Endothelial cell of umbilical vein (primary cell): ENCODE measurements at regions not wholly inside any gene's neighbourhood (a gene's known extent, or its start where the extent isn't known, plus 50 kb on each side); places are given as distances from the start of the nearest gene placed in this dataset.

Experiments
- BruUV-seq: library from RNA; stranded (reverse); fragments of 400-500 nt; replicated peaks from 2 replicates; lab custom pipeline; 2021; lab: Mats Ljungman, UMichigan
- CTCF ChIA-PET: fragments of 300-600, 350-600 bp; sonication (Branson Sonifier 250); formaldehyde crosslinking; loops from one replicate; lab custom pipeline; 2021; ENCODE audit warnings: antibody characterized with exemption, inconsistent platforms; lab: Charles Lee
- POLR2A ChIA-PET: fragments of 300-600, 350-600 bp; sonication (Branson Sonifier 250); formaldehyde crosslinking; loops from one replicate; lab custom pipeline; 2021; ENCODE audit warnings: antibody characterized with exemption, inconsistent platforms; lab: Charles Lee
- DNase-seq: peaks from one replicate; pipeline ENCODE4 v3.0.0-alpha.2; 2011; ENCODE audit warnings: low read depth, low spot score
- FAIRE-seq: peaks from 2 replicates; lab custom pipeline; 2011; peaks lifted over from hg19 to GRCh38; lab: Jason Lieb, UNC
- H2AFZ ChIP-seq: 2 replicates; pipeline ENCODE4 v1.6.0; 2012; ENCODE audit warnings: low read depth, low read length, control low read depth, inconsistent platforms
- H3K27ac ChIP-seq: 2 replicates; pipeline ENCODE4 v1.5.1; 2011; ENCODE audit warnings: low read depth, mild to moderate bottlenecking, control low read depth, low read length, moderate library complexity; ENCODE audit not compliant: insufficient read depth
- H3K27me3 ChIP-seq, 2 experiments: 2 replicates each; pipeline versions ENCODE4 v1.6.0 to v1.6.1; 2011; ENCODE audit warnings: low read length in 2 of 2, mixed read lengths in 1 of 2; ENCODE audit not compliant: control insufficient read depth in 2 of 2, insufficient read depth in 2 of 2
- H3K36me3 ChIP-seq, 2 experiments: 2 replicates in 1 of 2; 3 replicates in 1 of 2; pipeline ENCODE4 v1.5.1; 2011; ENCODE audit warnings: low read length in 2 of 2, mild to moderate bottlenecking in 1 of 2, moderate library complexity in 1 of 2; ENCODE audit not compliant: control insufficient read depth in 2 of 2, insufficient read depth in 2 of 2; ENCODE audit errors: extremely low read depth in 1 of 2
- H3K4me1 ChIP-seq: 3 replicates; pipeline ENCODE4 v1.5.1; 2011; ENCODE audit warnings: mild to moderate bottlenecking, low read length; ENCODE audit not compliant: control insufficient read depth, insufficient read depth; ENCODE audit errors: extremely low read depth
- H3K4me2 ChIP-seq: 2 replicates; pipeline ENCODE4 v1.6.1; 2011; ENCODE audit warnings: low read length, control low read depth, mixed read lengths; ENCODE audit not compliant: insufficient read depth
- H3K4me3 ChIP-seq, 3 experiments: fragments of 200-600 bp in 1 of 3; sonication (generic), shearing (Covaris generic) in 1 of 3; replicated peaks in 1 of 3; 2 replicates each; pipeline ENCODE4 v1.5.1; 2011 to 2016; ENCODE audit warnings: control low read depth in 3 of 3, low read length in 3 of 3, mild to moderate bottlenecking in 2 of 3, inconsistent platforms in 1 of 3, low read depth in 1 of 3, moderate library complexity in 1 of 3; ENCODE audit not compliant: insufficient read depth in 1 of 3
- H3K79me2 ChIP-seq: 2 replicates; pipeline ENCODE4 v1.6.0; 2012; ENCODE audit warnings: low read length, inconsistent platforms; ENCODE audit not compliant: control insufficient read depth, insufficient read depth
- H3K9ac ChIP-seq: replicated peaks from 2 replicates; pipeline ENCODE3; 2011; ENCODE audit warnings: low read length, control low read depth; ENCODE audit not compliant: insufficient read depth; ENCODE audit errors: extremely low read depth
- H3K9me1 ChIP-seq: replicated peaks from 3 replicates; pipeline ENCODE4 v1.6.0; 2011; ENCODE audit warnings: mild to moderate bottlenecking, low read length; ENCODE audit not compliant: control insufficient read depth, insufficient read depth; ENCODE audit errors: extremely low read depth
- H3K9me3 ChIP-seq: replicated peaks from 2 replicates; pipeline ENCODE4 v1.5.1; 2012; ENCODE audit warnings: low read length, inconsistent platforms; ENCODE audit not compliant: control insufficient read depth, insufficient read depth
- H4K20me1 ChIP-seq: replicated peaks from 2 replicates; pipeline ENCODE3; 2011; ENCODE audit warnings: mild to moderate bottlenecking, low read length; ENCODE audit not compliant: control insufficient read depth, insufficient read depth; ENCODE audit errors: extremely low read depth
- CTCF ChIP-seq, 2 donors: IDR thresholded peaks; 1 replicate in 1 of 2; 2 replicates in 1 of 2; pipeline ENCODE4 v1.5.1; 2011; ENCODE audit warnings: low read length in 2 of 2, mild to moderate bottlenecking in 2 of 2, moderate library complexity in 2 of 2, control low read depth in 1 of 2, inconsistent platforms in 1 of 2, low read depth in 1 of 2; ENCODE audit not compliant: insufficient read depth in 1 of 2; ENCODE audit errors: extremely low read depth in 1 of 2
- EZH2 ChIP-seq: IDR thresholded peaks from 2 replicates; pipeline ENCODE4 v1.6.1; 2012; ENCODE audit warnings: borderline replicate concordance, low read depth, mild to moderate bottlenecking, moderate library complexity, low read length, inconsistent platforms; ENCODE audit not compliant: severe bottlenecking
- FOS ChIP-seq: IDR thresholded peaks from 2 replicates; pipeline ENCODE4 v1.6.1; 2011; ENCODE audit warnings: mild to moderate bottlenecking, low read length, moderate library complexity, borderline replicate concordance; ENCODE audit not compliant: insufficient read depth
- GATA2 ChIP-seq: IDR thresholded peaks from 2 replicates; pipeline ENCODE4 v1.7.0; 2011; ENCODE audit warnings: low read depth, mild to moderate bottlenecking, moderate library complexity, mixed read lengths, low read length; ENCODE audit not compliant: insufficient read length, insufficient read depth
- JUN ChIP-seq: IDR thresholded peaks from 2 replicates; pipeline ENCODE4 v1.6.1; 2011; ENCODE audit warnings: borderline replicate concordance, low read depth; ENCODE audit not compliant: insufficient read length, insufficient read depth
- MAX ChIP-seq: IDR thresholded peaks from 2 replicates; pipeline ENCODE4 v1.6.1; 2011; ENCODE audit not compliant: insufficient read depth, insufficient read length
- MYC ChIP-seq: IDR thresholded peaks from one replicate; pipeline ENCODE4 v1.6.1; 2011; ENCODE audit warnings: mild to moderate bottlenecking, low read depth, low read length
- POLR2A ChIP-seq: IDR thresholded peaks from 2 replicates; pipeline ENCODE4 v1.6.1; 2012; ENCODE audit warnings: low read depth, mild to moderate bottlenecking, control low read depth, low read length
- POLR2AphosphoS5 ChIP-seq: IDR thresholded peaks from 2 replicates; pipeline ENCODE4 v1.6.1; 2012; ENCODE audit warnings: low read depth, mild to moderate bottlenecking, control low read depth, low read length, moderate library complexity; ENCODE audit not compliant: insufficient read depth
- dilution Hi-C: fragments of 300-500 bp; cut with MboI; formaldehyde crosslinking; loops from one replicate; pipeline ENCODE4 v1.15.0; 2019; ENCODE audit warnings: low sequenced_read_pairs; ENCODE audit not compliant: extremely low pct_ligation_motif_present
- intact Hi-C: fragments of 100-400 bp; cut with micrococcal nuclease; formaldehyde crosslinking; loops from one replicate; pipeline ENCODE4 v1.10.0; 2022

GRCh38 chr13:72062566-72062965 is 195.6 kb upstream of the DACH1 start:
- peak; percentile 15 for DNase-seq
- Histone ChIP-seq H3K36me3 (no peaks in the 10 kb centered on the region), H4K20me1 (no peaks in the 10 kb centered on the region), H3K27ac (no peak overlapping the region), H3K9ac (no peak overlapping the region), H3K9me3 (no peaks in the 10 kb centered on the region), H3K79me2 (no peaks in the 10 kb centered on the region), H3K27me3 (no peaks in the 10 kb centered on the region), H2AFZ (no peak overlapping the region), H3K4me3 (no peak overlapping the region), H3K4me1 (no peaks in the 10 kb centered on the region), H3K9me1 (no peaks in the 10 kb centered on the region), H3K4me2 (no peak overlapping the region)
- dilution Hi-C loops (no loop called here), intact Hi-C loops (no loop called here)
- TF ChIP-seq POLR2A = no peak
- no peak for TF ChIP-seq MYC
- no peak for TF ChIP-seq JUN
- TF ChIP-seq MAX = no peak
- no peak for TF ChIP-seq GATA2
- TF ChIP-seq CTCF (IDR thresholded peaks at IDR 0.05; ENCODE audit: extremely low read depth in 1 of 2, insufficient read depth in 1 of 2, low read depth in 1 of 2, low read length in 2 of 2) = no peak
- TF ChIP-seq FOS = no peak
- TF ChIP-seq EZH2 = no peak
- TF ChIP-seq POLR2AphosphoS5 = no peak
- peak; percentile 73 for FAIRE-seq
- ChIA-PET CTCF (interaction anchor here (1.1 kb wide), 1 partner anchor 42 kb away, joined by 3 read pairs; no protein-coding TSS in a partner anchor), POLR2A (no interaction called here)
- BruUV-seq = no TSS peak
